GM19351 (cell line): ENCODE measurements at regions not wholly inside any gene's neighbourhood (a gene's known extent, or its start where the extent isn't known, plus 50 kb on each side); places are given as distances from the start of the nearest gene placed in this dataset.
"Not testable (repeated sequence)": the region's sequence is repeated elsewhere in the genome, so short reads cannot be mapped to it uniquely, and the experiment has no call there.

ENCODE experiments used
- ATAC-seq: cut with Tn5 transposase; IDR thresholded peaks from one replicate; pipeline ENCODE4 v1.9.1; 2021; ENCODE audit warnings: mild to moderate bottlenecking, moderate library complexity; ENCODE audit not compliant: unreplicated experiment

DNA sequence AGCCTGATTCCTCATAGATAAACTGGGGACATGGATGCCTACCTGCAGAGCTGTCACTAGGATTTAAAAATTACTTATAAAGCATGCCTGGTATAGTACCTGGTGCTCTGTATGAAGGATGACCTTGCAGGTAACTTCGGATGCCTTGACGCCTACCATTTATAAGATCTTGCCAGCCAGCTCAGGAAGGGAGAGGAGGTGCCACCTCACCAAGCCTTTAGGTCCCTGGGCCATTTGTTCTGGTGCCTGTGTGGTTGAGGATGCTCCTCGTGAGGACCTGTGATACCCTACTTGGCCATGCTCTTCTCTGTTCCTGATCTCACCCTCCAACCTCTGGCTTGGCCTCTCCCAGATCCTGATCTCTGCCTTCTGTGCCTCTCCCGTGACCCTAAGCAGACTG is 85.2 kb downstream of the FDX1 start:
- ATAC-seq = no peak

DNA sequence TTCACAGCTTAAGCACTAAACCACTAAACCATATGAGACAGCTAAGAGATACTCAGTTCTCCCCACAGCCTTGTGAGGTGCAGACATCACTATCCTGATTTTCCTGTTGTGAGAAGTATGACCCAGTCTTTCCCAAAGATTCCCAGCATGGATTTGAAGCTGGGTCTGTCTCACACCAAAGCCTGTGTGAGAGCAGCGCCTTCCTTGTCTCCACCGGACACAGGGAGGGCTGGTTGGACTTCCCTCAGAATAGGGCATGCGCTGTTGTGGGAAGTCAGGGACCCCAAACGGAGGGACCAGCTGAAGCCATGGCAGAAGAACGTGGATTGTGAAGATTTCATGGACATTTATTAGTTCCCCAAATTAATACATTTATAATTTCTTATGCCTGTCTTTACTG is 87.6 kb downstream of the FDX1 start:
- ATAC-seq = not testable (repeated sequence)

DNA sequence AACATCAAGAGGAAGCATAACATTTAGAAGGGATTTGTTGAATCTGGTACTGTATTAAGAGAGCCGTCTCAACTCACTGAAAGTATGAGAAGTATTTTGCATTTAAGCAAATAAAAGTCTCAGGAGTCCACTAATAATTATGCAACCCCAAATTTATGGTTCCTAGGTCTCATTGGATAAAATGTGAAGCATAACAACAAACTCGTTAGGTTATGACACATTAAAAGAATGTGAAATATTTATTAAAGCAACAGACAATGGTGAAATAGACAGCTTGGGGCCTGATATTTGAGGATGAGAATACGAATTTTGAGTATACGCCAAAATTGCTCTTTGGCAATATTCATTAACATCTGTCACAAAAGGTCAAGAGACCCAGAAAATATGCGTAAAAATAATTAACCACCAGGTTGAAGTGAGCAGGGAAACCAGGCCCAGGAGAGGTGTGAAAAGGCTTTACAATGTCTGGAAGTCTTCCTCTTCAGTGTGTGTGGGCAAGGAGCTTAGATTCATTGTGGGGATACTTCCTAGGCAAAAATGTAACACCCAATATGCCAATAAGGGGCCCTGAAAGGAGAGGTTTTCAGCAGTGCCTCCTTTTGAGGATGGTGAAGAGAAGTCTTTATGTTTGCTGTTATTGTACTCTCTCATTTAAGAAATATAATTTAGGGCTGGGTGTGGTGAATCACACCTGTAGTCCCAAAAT is 89.2 kb downstream of the FDX1 start:
- ATAC-seq = no peak

DNA sequence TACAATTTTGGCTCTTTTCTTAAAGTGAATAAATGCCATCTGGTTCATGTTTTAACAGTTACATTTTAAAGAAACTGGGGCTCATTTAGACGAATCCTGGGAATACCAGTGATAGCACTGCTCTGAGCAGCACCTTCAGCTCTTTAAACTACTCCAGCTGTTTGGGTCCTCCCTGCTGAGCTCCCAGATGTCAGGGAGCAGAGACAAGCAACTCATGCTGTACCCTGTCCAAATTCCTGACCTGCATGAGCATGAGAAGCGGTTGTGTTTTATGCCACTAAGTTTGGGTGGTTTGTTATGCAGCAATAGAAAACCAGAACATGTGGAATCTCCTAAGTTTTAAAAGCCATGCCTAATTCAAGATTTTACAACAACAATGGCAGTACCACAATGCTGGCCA is 90.0 kb downstream of the FDX1 start:
- no peak for ATAC-seq

DNA sequence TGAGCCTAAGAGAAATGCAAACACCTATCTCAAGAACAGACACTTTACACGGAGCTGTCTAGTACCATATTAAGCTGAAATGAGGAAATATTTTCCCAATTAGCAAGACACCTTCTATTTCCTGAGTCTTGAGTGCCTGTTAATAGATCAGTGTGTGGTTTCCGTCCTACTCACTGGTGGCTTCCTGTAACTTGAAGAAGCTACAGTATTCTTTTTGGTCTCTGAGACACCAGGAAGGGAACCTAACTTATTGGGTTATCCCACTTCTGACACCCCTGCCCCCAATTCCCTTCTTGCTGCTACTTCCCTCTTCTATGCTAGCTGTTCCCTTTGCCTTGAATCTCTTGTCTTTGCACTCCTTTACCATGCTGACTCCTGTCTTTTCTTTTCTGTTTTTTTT is 92.7 kb downstream of the FDX1 start:
- ATAC-seq = no peak

DNA sequence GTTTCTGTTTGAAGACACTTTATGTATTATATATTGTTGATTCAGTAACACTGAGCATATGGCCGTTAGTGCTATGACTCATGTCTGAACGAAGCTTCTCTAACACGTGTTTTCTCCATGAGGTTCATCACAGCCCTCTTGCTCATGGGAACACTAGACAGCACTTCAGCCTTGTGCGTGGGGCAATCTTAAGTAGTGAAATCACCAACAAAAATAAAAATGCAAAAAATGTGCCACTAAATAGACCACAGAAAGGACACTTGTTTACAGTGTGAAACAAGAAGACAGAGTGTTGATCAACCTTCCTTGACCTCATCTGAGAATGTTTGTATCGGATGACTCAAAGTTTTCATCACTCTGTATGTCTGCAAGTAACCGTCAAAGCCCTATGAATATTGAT is 94.5 kb downstream of the FDX1 start:
- ATAC-seq = no peak

DNA sequence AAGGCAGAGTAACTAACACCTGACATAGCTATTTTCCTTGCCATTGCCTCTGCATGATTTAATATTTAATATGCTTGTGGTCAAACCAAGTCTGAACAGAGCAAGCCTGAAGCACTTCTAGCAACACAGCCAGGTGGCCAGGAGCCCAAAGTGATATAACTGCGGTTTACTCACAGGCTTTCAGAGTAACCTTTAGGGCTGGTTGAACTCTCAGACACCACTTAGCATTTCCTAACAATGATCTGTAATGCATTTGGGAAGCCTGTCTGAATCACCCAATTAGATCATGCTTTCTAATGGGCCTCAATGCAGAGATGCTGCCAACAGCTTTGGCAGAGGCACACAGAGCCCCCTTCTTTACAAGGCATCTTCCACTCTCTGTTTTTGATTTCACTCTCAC is 96.1 kb downstream of the FDX1 start:
- ATAC-seq = no peak

DNA sequence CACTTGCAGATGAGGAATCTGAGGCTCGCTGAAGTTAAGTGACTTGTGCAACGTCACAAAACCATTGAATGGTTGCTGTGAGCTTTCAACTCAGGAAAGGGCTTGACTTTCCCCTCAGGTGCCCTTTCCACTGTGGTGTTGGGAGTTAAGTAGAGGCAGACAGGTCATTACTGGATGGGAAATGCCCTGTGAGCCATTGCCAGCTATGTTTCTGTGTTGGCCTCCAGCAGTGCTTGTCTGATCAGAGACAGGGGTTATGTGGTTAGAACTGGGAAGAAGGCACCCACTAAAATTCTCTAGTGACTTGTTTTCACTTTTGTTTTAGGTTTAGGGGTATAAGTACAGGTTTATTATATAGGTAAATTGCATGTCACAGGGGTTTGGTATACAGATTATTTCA is 96.6 kb downstream of the FDX1 start:
- ATAC-seq = peak; percentile 69
